H1 (cell line): ENCODE measurements at regions not wholly inside any gene's neighbourhood (a gene's known extent, or its start where the extent isn't known, plus 50 kb on each side); places are given as distances from the start of the nearest gene placed in this dataset.
A peak's percentile ranks its signal among the peaks of the same experiment; 100 is the strongest.

Source experiments
- CTCF ChIA-PET: fragments of 300-600 bp; sonication (Branson Sonifier 250); formaldehyde crosslinking; loops from one replicate; lab custom pipeline; 2021; ENCODE audit not compliant: partially characterized antibody; lab: Charles Lee
- POLR2A ChIA-PET: fragments of 300-600 bp; sonication (Branson Sonifier 250); formaldehyde crosslinking; loops from one replicate; lab custom pipeline; 2021; ENCODE audit warnings: inconsistent platforms; ENCODE audit not compliant: partially characterized antibody; lab: Charles Lee
- DNase-seq, 2 experiments: peaks; one replicate each; pipeline versions ENCODE4 v3.0.0 to v3.0.0-alpha.2; 2010 to 2022; ENCODE audit warnings: low spot score in 2 of 2, low read depth in 1 of 2, mixed read lengths in 1 of 2
- FAIRE-seq: peaks from 2 replicates; lab custom pipeline; 2011; peaks lifted over from hg19 to GRCh38; lab: Jason Lieb, UNC
- H2AFZ ChIP-seq: 2 replicates; pipeline ENCODE4 v1.8.1; 2012; ENCODE audit warnings: low read length, inconsistent platforms
- H2AK5ac ChIP-seq: 2 replicates; pipeline ENCODE4 v1.6.1; 2013; ENCODE audit warnings: low read depth, low read length
- H2BK120ac ChIP-seq: replicated peaks from 2 replicates; pipeline ENCODE3; 2013; ENCODE audit warnings: low read depth, low read length, inconsistent platforms
- H2BK12ac ChIP-seq: 2 replicates; pipeline ENCODE4 v1.6.1; 2013; ENCODE audit warnings: low read depth, low read length
- H2BK15ac ChIP-seq: 2 replicates; pipeline ENCODE4 v1.6.1; 2013; ENCODE audit warnings: low read length
- H2BK20ac ChIP-seq: 2 replicates; pipeline ENCODE4 v1.6.1; 2013; ENCODE audit warnings: low read length
- H2BK5ac ChIP-seq: 2 replicates; pipeline ENCODE4 v1.6.1; 2013; ENCODE audit warnings: low read depth, low read length
- H3K14ac ChIP-seq: 2 replicates; pipeline ENCODE4 v1.6.1; 2013; ENCODE audit warnings: inconsistent platforms; ENCODE audit not compliant: insufficient read length
- H3K18ac ChIP-seq: 2 replicates; pipeline ENCODE4 v1.6.1; 2013; ENCODE audit warnings: low read length; ENCODE audit errors: extremely low read depth
- H3K23ac ChIP-seq: 2 replicates; pipeline ENCODE4 v1.6.1; 2013; ENCODE audit warnings: inconsistent platforms; ENCODE audit not compliant: insufficient read length
- H3K23me2 ChIP-seq: 2 replicates; pipeline ENCODE4 v1.6.1; 2013; ENCODE audit warnings: low read depth, low read length
- H3K27ac ChIP-seq: 2 replicates; pipeline ENCODE4 v1.6.1; 2011; ENCODE audit warnings: low read depth, low read length, inconsistent platforms
- H3K27me3 ChIP-seq, 4 experiments: replicated peaks in 1 of 4; 1 replicate in 1 of 4; 2 replicates in 3 of 4; pipeline versions ENCODE4 v1.6.1 to v1.8.1; 2011 to 2013; ENCODE audit warnings: low read length in 3 of 4, mild to moderate bottlenecking in 3 of 4, inconsistent platforms in 2 of 4, mixed read lengths in 2 of 4, moderate library complexity in 1 of 4; ENCODE audit not compliant: control insufficient read depth in 3 of 4, insufficient read depth in 3 of 4; ENCODE audit errors: extremely low read depth in 1 of 4
- H3K36me3 ChIP-seq, 4 experiments: 2 replicates each; pipeline versions ENCODE4 v1.6.1 to v1.8.1; 2011 to 2013; ENCODE audit warnings: mild to moderate bottlenecking in 4 of 4, low read length in 3 of 4, moderate library complexity in 2 of 4, control low read depth in 1 of 4, inconsistent platforms in 1 of 4; ENCODE audit not compliant: insufficient read depth in 4 of 4, control insufficient read depth in 2 of 4
- H3K4ac ChIP-seq: replicated peaks from 2 replicates; pipeline ENCODE3; 2013; ENCODE audit warnings: low read length, low read depth, mixed read lengths, inconsistent platforms; ENCODE audit not compliant: insufficient read length
- H3K4me1 ChIP-seq, 4 experiments: replicated peaks in 1 of 4; 1 replicate in 1 of 4; 2 replicates in 3 of 4; pipeline versions ENCODE4 v1.6.1 to v1.8.1; 2011 to 2013; ENCODE audit warnings: low read length in 3 of 4, inconsistent platforms in 2 of 4, mixed read lengths in 1 of 4; ENCODE audit not compliant: insufficient read depth in 4 of 4, control insufficient read depth in 3 of 4
- H3K4me2 ChIP-seq, 2 experiments: 2 replicates each; pipeline versions ENCODE4 v1.6.1 to v1.8.1; 2011 to 2013; ENCODE audit warnings: low read depth in 2 of 2, low read length in 2 of 2, control low read depth in 1 of 2, inconsistent platforms in 1 of 2, mild to moderate bottlenecking in 1 of 2; ENCODE audit not compliant: insufficient read depth in 1 of 2
- H3K4me3 ChIP-seq, 4 experiments: fragments of 200-600, 300-600 bp in 1 of 4; sonication (generic), shearing (Covaris generic), sonication (Bioruptor Twin) in 1 of 4; 2 replicates each; pipeline versions ENCODE4 v1.5.1 to v1.8.1; 2011 to 2016; ENCODE audit warnings: low read length in 4 of 4, low read depth in 3 of 4, control low read depth in 2 of 4, inconsistent platforms in 2 of 4, mild to moderate bottlenecking in 2 of 4, mixed read lengths in 1 of 4, moderate library complexity in 1 of 4; ENCODE audit not compliant: insufficient read depth in 2 of 4; ENCODE audit errors: extremely low read depth in 1 of 4
- H3K56ac ChIP-seq: replicated peaks from 2 replicates; pipeline ENCODE3; 2013; ENCODE audit warnings: low read depth, mild to moderate bottlenecking, mixed read lengths, low read length, inconsistent platforms; ENCODE audit not compliant: insufficient read length
- H3K79me1 ChIP-seq: 2 replicates; pipeline ENCODE4 v1.6.1; 2013; ENCODE audit warnings: low read depth, low read length, control low read depth
- H3K79me2 ChIP-seq, 2 experiments: 2 replicates each; pipeline versions ENCODE4 v1.6.1 to v1.8.1; 2012 to 2013; ENCODE audit warnings: low read length in 2 of 2, mild to moderate bottlenecking in 2 of 2, inconsistent platforms in 1 of 2; ENCODE audit not compliant: insufficient read depth in 2 of 2, control insufficient read depth in 1 of 2
- H3K9ac ChIP-seq, 4 experiments: replicated peaks in 1 of 4; 1 replicate in 1 of 4; 2 replicates in 3 of 4; pipeline versions ENCODE4 v1.6.1 to v1.8.1; 2011 to 2013; ENCODE audit warnings: low read depth in 3 of 4, low read length in 3 of 4, control low read depth in 2 of 4, mild to moderate bottlenecking in 2 of 4, moderate library complexity in 2 of 4, inconsistent platforms in 1 of 4; ENCODE audit errors: extremely low read depth in 1 of 4
- H3K9me3 ChIP-seq, 2 experiments: 2 replicates each; pipeline versions ENCODE4 v1.6.1 to v1.8.1; 2012 to 2013; ENCODE audit warnings: mild to moderate bottlenecking in 2 of 2, moderate library complexity in 2 of 2, control low read depth in 1 of 2, inconsistent platforms in 1 of 2, low read depth in 1 of 2, low read length in 1 of 2, mixed read lengths in 1 of 2; ENCODE audit not compliant: insufficient read depth in 2 of 2
- H4K20me1 ChIP-seq, 2 experiments: replicated peaks in 1 of 2; 2 replicates each; pipeline versions ENCODE3 to v1.8.1; 2011 to 2013; ENCODE audit warnings: inconsistent platforms in 2 of 2, low read length in 2 of 2, mild to moderate bottlenecking in 1 of 2; ENCODE audit not compliant: insufficient read depth in 2 of 2, control insufficient read depth in 1 of 2
- H4K5ac ChIP-seq: 2 replicates; pipeline ENCODE4 v1.6.1; 2013; ENCODE audit warnings: low read length, low read depth, mixed read lengths, inconsistent platforms; ENCODE audit not compliant: insufficient read length
- H4K8ac ChIP-seq: 2 replicates; pipeline ENCODE4 v1.8.0; 2013; ENCODE audit warnings: mild to moderate bottlenecking, moderate library complexity, low read length, inconsistent platforms; ENCODE audit not compliant: insufficient read depth; ENCODE audit errors: extremely low read depth
- H4K91ac ChIP-seq: replicated peaks from 2 replicates; pipeline ENCODE3; 2013; ENCODE audit warnings: low read length, mixed read lengths, inconsistent platforms; ENCODE audit not compliant: insufficient read length
- ASH2L ChIP-seq: fragments of 200-600, 300-600 bp; sonication (generic); IDR thresholded peaks from one replicate; pipeline ENCODE4 v1.7.1; 2017; ENCODE audit warnings: low read length
- CBX8 ChIP-seq: fragments of 300-800, 300-1000 bp; sonication (generic); IDR thresholded peaks from 2 replicates; pipeline ENCODE4 v1.7.1; 2016; ENCODE audit warnings: low read depth, low read length, borderline replicate concordance
- CEBPB ChIP-seq: IDR thresholded peaks from 2 replicates; pipeline ENCODE4 v1.6.1; 2012; ENCODE audit warnings: low read depth, low read length
- CHD2 ChIP-seq: IDR thresholded peaks from 2 replicates; pipeline ENCODE4 v1.6.1; 2012; ENCODE audit warnings: low read length, improper control_type of control experiment
- JUND ChIP-seq: IDR thresholded peaks from 2 replicates; pipeline ENCODE4 v1.6.1; 2011; ENCODE audit warnings: mild to moderate bottlenecking, improper control_type of control experiment, low read length
- KDM1A ChIP-seq: fragments of 200-600, 300-600 bp; sonication (generic); IDR thresholded peaks from 2 replicates; pipeline ENCODE4 v1.7.1; 2016; ENCODE audit warnings: mild to moderate bottlenecking, low read length, borderline replicate concordance
- KDM5A ChIP-seq: fragments of 200-600 bp; IDR thresholded peaks from 2 replicates; pipeline ENCODE4 v1.7.1; 2012; ENCODE audit warnings: mild to moderate bottlenecking, low read length, inconsistent platforms, mixed read lengths
- PHF8 ChIP-seq: fragments of 200-600 bp; sonication (generic); conservative IDR thresholded peaks from 2 replicates; pipeline ENCODE4 v1.7.1; 2012; ENCODE audit warnings: low read depth, mild to moderate bottlenecking, inconsistent platforms, low read length, moderate library complexity
- POLR2AphosphoS5 ChIP-seq: IDR thresholded peaks from 2 replicates; pipeline ENCODE4 v1.6.1; 2011; ENCODE audit warnings: low read depth, low read length
- RAD21 ChIP-seq, 2 experiments: IDR thresholded peaks in 1 of 2; conservative IDR thresholded peaks in 1 of 2; 2 replicates each; pipeline ENCODE4 v1.6.1; 2011; ENCODE audit warnings: low read depth in 2 of 2, low read length in 2 of 2, improper control_type of control experiment in 1 of 2, inconsistent platforms in 1 of 2, mild to moderate bottlenecking in 1 of 2, moderate library complexity in 1 of 2
- RBBP5 ChIP-seq: IDR thresholded peaks from 2 replicates; pipeline ENCODE4 v1.7.1; 2012; ENCODE audit warnings: low read depth, mild to moderate bottlenecking, inconsistent platforms, low read length, moderate library complexity, borderline replicate concordance
- SAP30 ChIP-seq: fragments of 300-600 bp; sonication (generic); IDR thresholded peaks from 2 replicates; pipeline ENCODE4 v1.7.1; 2012; ENCODE audit warnings: low read length, moderate library complexity, mild to moderate bottlenecking, inconsistent platforms; ENCODE audit not compliant: insufficient read depth, insufficient replicate concordance
- SIX5 ChIP-seq: IDR thresholded peaks from 2 replicates; pipeline ENCODE4 v1.6.1; 2011; ENCODE audit warnings: mild to moderate bottlenecking, low read depth, low read length
- SP1 ChIP-seq: IDR thresholded peaks from 2 replicates; pipeline ENCODE4 v1.6.1; 2011; ENCODE audit warnings: low read depth, low read length
- TAF1 ChIP-seq: IDR thresholded peaks from 2 replicates; pipeline ENCODE4 v1.6.1; 2011; ENCODE audit warnings: mild to moderate bottlenecking, low read depth, low read length
- WGBS, 2 experiments: shearing (Covaris generic) in 1 of 2; methylation state at CpG; one replicate each; pipeline versions ENCODE4 v1.1.6 to v1.1.7; 2013 to 2015; ENCODE audit warnings: low lambda C conversion rate in 2 of 2, mixed read lengths in 2 of 2, inconsistent platforms in 1 of 2, low coverage in 1 of 2, missing lambda C conversion rate in 1 of 2; ENCODE audit not compliant: insufficient replicate concordance in 2 of 2, insufficient coverage in 1 of 2, insufficient read length in 1 of 2; ENCODE audit errors: extremely low coverage in 1 of 2, missing lambda C conversion rate in 1 of 2; 5-methylcytosine and 5-hydroxymethylcytosine counted together

- POLR2A ChIA-PET = no interaction called here
- CTCF ChIA-PET = interaction anchor here (0.7 to 1.0 kb wide), 6 partner anchors 16 to 273 kb away, joined by 3 to 4 read pairs (median 3); no protein-coding TSS in a partner anchor
- no peak overlapping the region for H3K4me2 ChIP-seq
- TF ChIP-seq CBX8 = no peak
- TF ChIP-seq SP1 = no peak
- TF ChIP-seq CEBPB = no peak
- no peak for TF ChIP-seq KDM1A
- TF ChIP-seq SAP30 = no peak
- no peak for TF ChIP-seq KDM5A
- no peak for TF ChIP-seq PHF8
- TF ChIP-seq RAD21 (IDR thresholded peaks at IDR 0.05 in 1 of 2, conservative IDR thresholded peaks at IDR 0.05 in 1 of 2; ENCODE audit: low read depth in 2 of 2, low read length in 2 of 2) = peak; percentile 47 to 61
- no peak for TF ChIP-seq CHD2
- TF ChIP-seq RBBP5 = no peak
- TF ChIP-seq POLR2AphosphoS5 = no peak
- TF ChIP-seq JUND = no peak
- no peak for TF ChIP-seq ASH2L
- no peak for TF ChIP-seq TAF1
- no peak for TF ChIP-seq SIX5
Measured at GRCh38 chr1:112058815-112059450, 69.5 kb upstream of the KCND3 start.

More at GRCh38 chr1:112058815-112059450, 69.5 kb upstream of the KCND3 start:
- H2BK20ac ChIP-seq = no peak overlapping the region
- peaks cover 7 to 15% of the 10 kb centered on the region in 2 experiments for H3K9me3 ChIP-seq
- H3K23me2 ChIP-seq = no peaks in the 10 kb centered on the region
- H3K79me1 ChIP-seq = no peaks in the 10 kb centered on the region
- H2BK120ac ChIP-seq = no peak overlapping the region
- H3K27me3 ChIP-seq = no peaks in the 10 kb centered on the region
- no peak overlapping the region for H3K18ac ChIP-seq
- 81% methylated on average over 7 of the region's 7 CpGs; no CpG with 5 or more reads in 1 of the 2 experiments for WGBS, 2 experiments
- DNase-seq (peak; percentile 3 to 49), FAIRE-seq (peak; percentile 52)
- H2BK5ac ChIP-seq = no peak overlapping the region
- no peak overlapping the region for H3K56ac ChIP-seq
- H3K4ac ChIP-seq = no peak overlapping the region
- H2BK15ac ChIP-seq = no peak overlapping the region
- H3K27ac ChIP-seq = no peak overlapping the region
- H4K20me1 ChIP-seq = no peaks in the 10 kb centered on the region
- no peaks in the 10 kb centered on the region for H3K4me1 ChIP-seq
- H2AFZ ChIP-seq = no peak overlapping the region
- H3K23ac ChIP-seq = no peak overlapping the region
- no peaks in the 10 kb centered on the region for H3K79me2 ChIP-seq
- H2BK12ac ChIP-seq = no peak overlapping the region
- no peak overlapping the region for H4K5ac ChIP-seq
- H3K4me3 ChIP-seq = no peak overlapping the region
- 0 out of 8 replicates have a peak, but pooled peaks cover 0 to 2% (median 0%) of the 10 kb centered on the region in 4 experiments for H3K36me3 ChIP-seq
- H2AK5ac ChIP-seq = no peak overlapping the region
- H3K9ac ChIP-seq = no peak overlapping the region
- H4K8ac ChIP-seq = no peak overlapping the region
- no peak overlapping the region for H3K14ac ChIP-seq
- no peak overlapping the region for H4K91ac ChIP-seq
